ENCODE measurements at regions not wholly inside any gene's neighbourhood (a gene's known extent, or its start where the extent isn't known, plus 50 kb on each side); places are given as distances from the start of the nearest gene placed in this dataset.

DNA sequence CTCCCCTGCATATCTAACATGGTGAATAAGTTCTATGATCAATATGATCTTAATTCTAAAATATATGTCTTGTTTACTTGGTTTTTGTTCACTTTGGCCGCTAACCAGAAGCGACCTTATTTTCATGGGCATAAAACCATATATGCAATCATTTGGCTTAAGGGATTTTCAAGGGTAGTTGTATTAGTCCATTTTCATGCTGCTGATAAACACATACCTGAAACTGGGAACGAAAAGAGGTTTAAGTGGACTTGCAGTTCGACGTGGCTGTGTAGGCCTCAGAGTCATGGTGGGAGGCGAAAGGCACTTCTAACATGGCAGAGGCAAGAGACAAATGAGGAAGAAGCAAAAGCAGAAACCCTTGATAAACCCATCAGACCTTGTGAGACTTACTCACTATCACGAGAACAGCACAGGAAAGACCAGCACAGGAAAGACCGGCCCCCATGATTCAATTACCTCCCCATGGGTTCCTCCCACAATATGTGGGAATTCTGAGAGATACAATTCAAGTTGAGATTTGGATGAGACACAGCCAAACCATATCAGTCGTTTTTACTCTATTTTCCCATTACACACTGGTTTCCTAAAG is 114.3 kb upstream of the CPEB2 start:
- DNase-seq (no peak), ATAC-seq (no peak)
- no peak overlapping the region for H3K4me3 ChIP-seq
- H3K9me3 ChIP-seq = no peaks in the 10 kb centered on the region
- WGBS (ENCODE audit: insufficient coverage, low coverage, low lambda C conversion rate, missing lambda C conversion rate) = 67% methylated on average over 9 of the region's 9 CpGs
- intact Hi-C loops (cut with DNase I) = no loop called here
- peaks cover 0 to 11% (median 2%) of the 10 kb centered on the region in 4 donors for H3K4me1 ChIP-seq
- no peaks in the 10 kb centered on the region for H3K27me3 ChIP-seq
- no peak overlapping the region for H3K27ac ChIP-seq
- H3K36me3 ChIP-seq = no peaks in the 10 kb centered on the region
- TF ChIP-seq, protein P1, sequence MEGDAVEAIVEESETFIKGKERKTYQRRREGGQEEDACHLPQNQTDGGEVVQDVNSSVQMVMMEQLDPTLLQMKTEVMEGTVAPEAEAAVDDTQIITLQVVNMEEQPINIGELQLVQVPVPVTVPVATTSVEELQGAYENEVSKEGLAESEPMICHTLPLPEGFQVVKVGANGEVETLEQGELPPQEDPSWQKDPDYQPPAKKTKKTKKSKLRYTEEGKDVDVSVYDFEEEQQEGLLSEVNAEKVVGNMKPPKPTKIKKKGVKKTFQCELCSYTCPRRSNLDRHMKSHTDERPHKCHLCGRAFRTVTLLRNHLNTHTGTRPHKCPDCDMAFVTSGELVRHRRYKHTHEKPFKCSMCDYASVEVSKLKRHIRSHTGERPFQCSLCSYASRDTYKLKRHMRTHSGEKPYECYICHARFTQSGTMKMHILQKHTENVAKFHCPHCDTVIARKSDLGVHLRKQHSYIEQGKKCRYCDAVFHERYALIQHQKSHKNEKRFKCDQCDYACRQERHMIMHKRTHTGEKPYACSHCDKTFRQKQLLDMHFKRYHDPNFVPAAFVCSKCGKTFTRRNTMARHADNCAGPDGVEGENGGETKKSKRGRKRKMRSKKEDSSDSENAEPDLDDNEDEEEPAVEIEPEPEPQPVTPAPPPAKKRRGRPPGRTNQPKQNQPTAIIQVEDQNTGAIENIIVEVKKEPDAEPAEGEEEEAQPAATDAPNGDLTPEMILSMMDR (IDR thresholded peaks at IDR 0.05) = no peak
- no peak for TF ChIP-seq POLR2A (IDR thresholded peaks at IDR 0.05)

DNA sequence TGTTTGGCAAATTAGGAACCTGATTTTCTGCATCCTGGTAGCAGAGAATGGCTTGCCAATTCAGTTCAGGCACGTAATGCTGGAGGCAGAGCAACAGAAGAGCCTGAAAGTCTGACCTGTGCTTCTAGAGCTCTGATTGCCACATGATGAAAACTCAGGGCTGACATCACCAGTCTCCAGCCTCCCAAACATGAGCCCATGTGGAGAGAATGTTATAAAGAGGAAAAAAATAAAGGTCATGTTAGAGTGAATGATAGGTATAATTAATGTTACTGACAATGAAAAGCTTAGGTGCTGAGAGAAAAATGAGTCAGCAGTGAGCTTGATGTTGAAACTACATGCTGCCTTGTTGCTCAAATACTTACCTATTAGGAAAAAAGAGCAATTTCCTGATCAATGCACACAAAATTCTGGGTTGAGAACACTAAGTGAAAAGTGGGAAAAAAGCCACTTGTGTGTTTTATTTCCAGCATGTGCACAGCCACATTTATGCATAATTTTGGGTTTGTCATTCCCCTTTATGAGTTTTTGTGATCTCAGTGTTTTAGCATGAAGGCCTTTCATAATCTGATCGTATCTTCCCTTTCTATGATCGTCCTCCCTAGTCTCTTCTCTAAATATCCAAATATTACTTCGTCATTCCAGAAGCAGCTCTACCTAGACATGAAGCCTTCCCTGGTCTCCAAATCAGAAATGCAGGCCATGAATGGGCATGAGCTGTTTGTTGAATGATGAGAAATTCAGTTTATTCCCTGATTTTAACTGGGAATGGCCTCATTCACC is 113.3 kb upstream of the CPEB2 start:
- ATAC-seq (peak in 2 of 4 donors; percentile 54 to 82), DNase-seq (peak in 1 of 3 donors; percentile 28)
- no peak for TF ChIP-seq POLR2A (IDR thresholded peaks at IDR 0.05)
- TF ChIP-seq, protein P1 (IDR thresholded peaks at IDR 0.05) = no peak
- Histone ChIP-seq H3K27ac (no peak overlapping the region), H3K9me3 (no peaks in the 10 kb centered on the region), H3K4me1 (peaks cover 0 to 14% (median 2%) of the 10 kb centered on the region in 4 donors), H3K4me3 (no peak overlapping the region), H3K36me3 (no peaks in the 10 kb centered on the region), H3K27me3 (no peaks in the 10 kb centered on the region)
- WGBS (ENCODE audit: insufficient coverage, low coverage, low lambda C conversion rate, missing lambda C conversion rate) = 59% methylated on average over 4 of the region's 4 CpGs
- intact Hi-C loops (cut with DNase I) = no loop called here

DNA sequence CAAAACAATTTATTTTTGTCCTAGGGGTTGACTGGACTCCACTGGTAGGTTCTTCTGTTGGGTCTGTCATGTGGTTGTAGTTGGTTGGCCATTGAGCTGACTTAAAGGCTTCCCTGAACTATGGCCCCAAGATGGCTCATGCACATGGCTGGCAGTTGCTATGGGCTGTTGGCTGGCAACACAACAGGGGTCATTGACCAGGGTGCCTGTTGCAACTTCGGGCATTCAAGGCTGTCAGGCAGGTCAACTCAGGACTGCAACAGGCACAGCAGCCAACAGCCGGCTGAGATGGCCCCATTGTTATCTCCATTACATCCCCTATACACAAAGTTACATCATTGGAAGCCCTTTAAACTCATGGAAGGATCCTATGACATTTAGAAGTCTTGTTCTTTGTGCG is 109.7 kb upstream of the CPEB2 start:
- peak; percentile 87 to 99 (median 92) for ATAC-seq
- Histone ChIP-seq H3K4me1 (peaks cover 0 to 11% (median 2%) of the 10 kb centered on the region in 4 donors), H3K36me3 (no peaks in the 10 kb centered on the region), H3K27me3 (no peaks in the 10 kb centered on the region), H3K4me3 (no peak overlapping the region), H3K27ac (peak overlapping the region in 2 of 3 donors; percentile 4 to 56), H3K9me3 (no peaks in the 10 kb centered on the region)
- intact Hi-C loops (cut with DNase I) = no loop called here
- 32% methylated on average over 3 of the region's 3 CpGs for whole genome bisulfite sequencing (ENCODE audit: insufficient coverage, low coverage, low lambda C conversion rate, missing lambda C conversion rate)
- peak; percentile 82 to 92 (median 91) for DNase-seq
- TF ChIP-seq POLR2A (IDR thresholded peaks at IDR 0.05) = no peak
- TF ChIP-seq, protein P1 (IDR thresholded peaks at IDR 0.05) = no peak

DNA sequence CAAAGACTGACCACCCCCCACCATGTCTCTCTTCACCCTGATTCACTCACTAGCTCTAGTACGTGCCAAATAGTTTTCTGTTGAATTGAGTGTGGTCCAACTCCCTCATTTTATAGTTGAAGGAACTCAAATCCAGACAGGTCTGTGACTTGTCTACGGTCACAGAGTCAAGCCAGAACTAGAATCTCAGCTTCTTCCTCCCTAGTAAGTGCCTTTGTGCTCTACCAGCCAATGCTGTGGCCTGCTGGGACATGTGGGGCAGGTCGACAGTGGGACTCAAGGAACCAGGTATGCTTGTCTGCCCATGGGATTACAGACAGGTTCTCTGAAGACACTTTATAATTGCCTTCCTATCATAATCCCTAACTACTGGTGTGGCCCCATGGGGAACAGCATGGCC is 108.6 kb upstream of the CPEB2 start:
- intact Hi-C loops (cut with DNase I) = no loop called here
- Histone ChIP-seq H3K4me1 (peaks cover 0 to 11% (median 2%) of the 10 kb centered on the region in 4 donors), H3K27ac (no peak overlapping the region), H3K27me3 (no peaks in the 10 kb centered on the region), H3K36me3 (no peaks in the 10 kb centered on the region), H3K9me3 (no peaks in the 10 kb centered on the region), H3K4me3 (no peak overlapping the region)
- DNase-seq = no peak
- 100% methylated on average over 2 of the region's 3 CpGs for WGBS (ENCODE audit: insufficient coverage, low coverage, low lambda C conversion rate, missing lambda C conversion rate)
- no peak for ATAC-seq
- TF ChIP-seq, protein P1 (IDR thresholded peaks at IDR 0.05) = no peak
- no peak for TF ChIP-seq POLR2A (IDR thresholded peaks at IDR 0.05)
